GM12872 (cell line): ENCODE measurements at regions not wholly inside any gene's neighbourhood (a gene's known extent, or its start where the extent isn't known, plus 50 kb on each side); places are given as distances from the start of the nearest gene placed in this dataset.

Experiments
- TF ChIP-seq, protein P1 (sequence below): IDR thresholded peaks from 3 replicates; pipeline ENCODE4 v1.5.1; 2011; ENCODE audit warnings: low read depth, mild to moderate bottlenecking, low read length, moderate library complexity; ENCODE audit not compliant: insufficient read depth

GRCh38 chr2:146173934-146174333 lies 1654.0 kb upstream of the ZEB2 start:
- TF ChIP-seq, protein P1, sequence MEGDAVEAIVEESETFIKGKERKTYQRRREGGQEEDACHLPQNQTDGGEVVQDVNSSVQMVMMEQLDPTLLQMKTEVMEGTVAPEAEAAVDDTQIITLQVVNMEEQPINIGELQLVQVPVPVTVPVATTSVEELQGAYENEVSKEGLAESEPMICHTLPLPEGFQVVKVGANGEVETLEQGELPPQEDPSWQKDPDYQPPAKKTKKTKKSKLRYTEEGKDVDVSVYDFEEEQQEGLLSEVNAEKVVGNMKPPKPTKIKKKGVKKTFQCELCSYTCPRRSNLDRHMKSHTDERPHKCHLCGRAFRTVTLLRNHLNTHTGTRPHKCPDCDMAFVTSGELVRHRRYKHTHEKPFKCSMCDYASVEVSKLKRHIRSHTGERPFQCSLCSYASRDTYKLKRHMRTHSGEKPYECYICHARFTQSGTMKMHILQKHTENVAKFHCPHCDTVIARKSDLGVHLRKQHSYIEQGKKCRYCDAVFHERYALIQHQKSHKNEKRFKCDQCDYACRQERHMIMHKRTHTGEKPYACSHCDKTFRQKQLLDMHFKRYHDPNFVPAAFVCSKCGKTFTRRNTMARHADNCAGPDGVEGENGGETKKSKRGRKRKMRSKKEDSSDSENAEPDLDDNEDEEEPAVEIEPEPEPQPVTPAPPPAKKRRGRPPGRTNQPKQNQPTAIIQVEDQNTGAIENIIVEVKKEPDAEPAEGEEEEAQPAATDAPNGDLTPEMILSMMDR, result no peak

- TF ChIP-seq, protein P1, result no peak
Measured at GRCh38 chr2:146161256-146161882, 1641.5 kb upstream of the ZEB2 start.

GRCh38 chr2:146158072-146158674 lies 1638.3 kb upstream of the ZEB2 start:
- TF ChIP-seq, protein P1, result no peak

- TF ChIP-seq, protein P1, result no peak
Measured at GRCh38 chr2:146147448-146148012, 1627.6 kb upstream of the ZEB2 start.

DNA sequence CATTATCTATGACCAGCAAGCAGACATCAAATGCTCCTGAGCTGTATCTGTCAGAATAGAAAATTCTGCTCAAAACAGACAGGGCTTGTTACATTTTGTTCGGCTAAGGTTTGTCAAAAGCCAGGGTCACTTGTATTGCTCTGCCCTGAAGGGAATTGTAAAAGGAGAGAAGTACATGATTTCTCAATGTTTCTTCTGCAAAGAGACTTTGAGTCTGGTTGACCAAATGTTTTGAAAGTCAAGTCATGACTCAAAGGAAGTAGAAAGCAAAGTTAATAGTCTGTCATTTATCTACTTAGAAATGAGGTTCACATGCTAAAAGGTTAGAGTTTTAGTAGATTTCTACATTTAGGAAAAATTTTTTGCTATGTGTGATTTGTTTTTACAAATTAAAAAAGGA lies 1624.1 kb upstream of the ZEB2 start:
- TF ChIP-seq, protein P1, result no peak

- TF ChIP-seq, protein P1, result no peak
Measured at GRCh38 chr2:146138820-146139219, 1618.9 kb upstream of the ZEB2 start.

GRCh38 chr2:146135245-146135644 lies 1615.3 kb upstream of the ZEB2 start:
- TF ChIP-seq, protein P1, result no peak
